PFSK-1 (cell line): ENCODE measurements at regions not wholly inside any gene's neighbourhood (a gene's known extent, or its start where the extent isn't known, plus 50 kb on each side); places are given as distances from the start of the nearest gene placed in this dataset.

ENCODE experiments used
- POLR2AphosphoS5 ChIP-seq: IDR thresholded peaks from 2 replicates; pipeline ENCODE4 v1.6.1; 2012; ENCODE audit warnings: low read depth, mild to moderate bottlenecking, control low read depth, low read length, moderate library complexity
- SIN3A ChIP-seq: IDR thresholded peaks from 2 replicates; pipeline ENCODE4 v1.6.1; 2012; ENCODE audit warnings: mild to moderate bottlenecking, low read length, moderate library complexity, borderline replicate concordance; ENCODE audit not compliant: insufficient read depth
- TAF1 ChIP-seq: IDR thresholded peaks from 2 replicates; pipeline ENCODE4 v1.6.1; 2012; ENCODE audit warnings: low read length, control low read depth, borderline replicate concordance; ENCODE audit not compliant: insufficient read depth
- TF ChIP-seq, protein P1 (sequence below), 2 experiments: IDR thresholded peaks; 2 replicates each; pipeline versions ENCODE4 v1.6.1 to v1.8.0; 2011 to 2012; ENCODE audit warnings: low read depth in 2 of 2, low read length in 2 of 2, control low read depth in 1 of 2, inconsistent platforms in 1 of 2, mild to moderate bottlenecking in 1 of 2, moderate library complexity in 1 of 2; ENCODE audit not compliant: insufficient read depth in 1 of 2

- TF ChIP-seq POLR2AphosphoS5 (no peak), SIN3A (no peak), TAF1 (no peak)
- TF ChIP-seq, protein P1, sequence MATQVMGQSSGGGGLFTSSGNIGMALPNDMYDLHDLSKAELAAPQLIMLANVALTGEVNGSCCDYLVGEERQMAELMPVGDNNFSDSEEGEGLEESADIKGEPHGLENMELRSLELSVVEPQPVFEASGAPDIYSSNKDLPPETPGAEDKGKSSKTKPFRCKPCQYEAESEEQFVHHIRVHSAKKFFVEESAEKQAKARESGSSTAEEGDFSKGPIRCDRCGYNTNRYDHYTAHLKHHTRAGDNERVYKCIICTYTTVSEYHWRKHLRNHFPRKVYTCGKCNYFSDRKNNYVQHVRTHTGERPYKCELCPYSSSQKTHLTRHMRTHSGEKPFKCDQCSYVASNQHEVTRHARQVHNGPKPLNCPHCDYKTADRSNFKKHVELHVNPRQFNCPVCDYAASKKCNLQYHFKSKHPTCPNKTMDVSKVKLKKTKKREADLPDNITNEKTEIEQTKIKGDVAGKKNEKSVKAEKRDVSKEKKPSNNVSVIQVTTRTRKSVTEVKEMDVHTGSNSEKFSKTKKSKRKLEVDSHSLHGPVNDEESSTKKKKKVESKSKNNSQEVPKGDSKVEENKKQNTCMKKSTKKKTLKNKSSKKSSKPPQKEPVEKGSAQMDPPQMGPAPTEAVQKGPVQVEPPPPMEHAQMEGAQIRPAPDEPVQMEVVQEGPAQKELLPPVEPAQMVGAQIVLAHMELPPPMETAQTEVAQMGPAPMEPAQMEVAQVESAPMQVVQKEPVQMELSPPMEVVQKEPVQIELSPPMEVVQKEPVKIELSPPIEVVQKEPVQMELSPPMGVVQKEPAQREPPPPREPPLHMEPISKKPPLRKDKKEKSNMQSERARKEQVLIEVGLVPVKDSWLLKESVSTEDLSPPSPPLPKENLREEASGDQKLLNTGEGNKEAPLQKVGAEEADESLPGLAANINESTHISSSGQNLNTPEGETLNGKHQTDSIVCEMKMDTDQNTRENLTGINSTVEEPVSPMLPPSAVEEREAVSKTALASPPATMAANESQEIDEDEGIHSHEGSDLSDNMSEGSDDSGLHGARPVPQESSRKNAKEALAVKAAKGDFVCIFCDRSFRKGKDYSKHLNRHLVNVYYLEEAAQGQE (IDR thresholded peaks at IDR 0.05; ENCODE audit: insufficient read depth in 1 of 2, low read depth in 2 of 2, low read length in 2 of 2): no peak
These were observed 109.8 kb upstream of the SLC6A11 start for GRCh38 chr3:10706156-10706739.
